Caco-2 (cell line): ENCODE measurements at regions not wholly inside any gene's neighbourhood (a gene's known extent, or its start where the extent isn't known, plus 50 kb on each side); places are given as distances from the start of the nearest gene placed in this dataset.

Experiments
- BruUV-seq: library from RNA; stranded (reverse); fragments of 400-500 nt; replicated peaks from 2 replicates; lab custom pipeline; 2021; lab: Mats Ljungman, UMichigan
- CTCF ChIA-PET: fragments of 300-600 bp; sonication (Branson Sonifier 250); formaldehyde crosslinking; loops from one replicate; lab custom pipeline; 2022; ENCODE audit warnings: antibody characterized with exemption; lab: Charles Lee
- POLR2A ChIA-PET: fragments of 300-600 bp; sonication (Branson Sonifier 250); formaldehyde crosslinking; loops from one replicate; lab custom pipeline; 2022; ENCODE audit warnings: antibody characterized with exemption; lab: Charles Lee
- DNase-seq, 2 experiments: peaks; one replicate each; pipeline versions ENCODE4 v3.0.0 to v3.0.0-alpha.2; 2020 to 2022
- H3K27me3 ChIP-seq: replicated peaks from 2 replicates; pipeline ENCODE4 v1.6.0; 2011; ENCODE audit warnings: low read length; ENCODE audit not compliant: control insufficient read depth, insufficient read depth
- H3K36me3 ChIP-seq: 2 replicates; pipeline ENCODE4 v1.5.1; 2011; ENCODE audit warnings: low read length; ENCODE audit not compliant: control insufficient read depth, insufficient read depth
- H3K4me1 ChIP-seq: fragments of 250-450 bp; sonication (Bioruptor Pico); 2 replicates; pipeline ENCODE4 v1.5.1; 2020; ENCODE audit warnings: mild to moderate bottlenecking
- H3K4me3 ChIP-seq: 2 replicates; pipeline ENCODE4 v1.5.1; 2011; ENCODE audit warnings: low read depth, mild to moderate bottlenecking, control low read depth, low read length
- H3K9me3 ChIP-seq: fragments of 250-450 bp; sonication (Bioruptor Pico); 2 replicates; pipeline ENCODE4 v1.5.1; 2020; ENCODE audit warnings: mild to moderate bottlenecking, moderate library complexity
- H3K27ac Mint-ChIP-seq: one replicate; pipeline ENCODE4 v1.8.0; 2022; ENCODE audit warnings: mixed read lengths; ENCODE audit not compliant: unreplicated experiment
- H3K27me3 Mint-ChIP-seq: one replicate; pipeline ENCODE4 v1.8.0; 2022; ENCODE audit warnings: mixed read lengths; ENCODE audit not compliant: insufficient read depth, unreplicated experiment
- H3K36me3 Mint-ChIP-seq: one replicate; pipeline ENCODE4 v1.8.0; 2022; ENCODE audit warnings: mild to moderate bottlenecking, mixed read lengths; ENCODE audit not compliant: insufficient read depth, unreplicated experiment
- H3K4me1 Mint-ChIP-seq: one replicate; pipeline ENCODE4 v1.8.0; 2022; ENCODE audit warnings: low read depth, mixed read lengths; ENCODE audit not compliant: unreplicated experiment
- H3K4me3 Mint-ChIP-seq: one replicate; pipeline ENCODE4 v1.8.0; 2022; ENCODE audit warnings: mild to moderate bottlenecking, moderate library complexity, mixed read lengths; ENCODE audit not compliant: unreplicated experiment
- H3K9me3 Mint-ChIP-seq: one replicate; pipeline ENCODE4 v1.8.0; 2022; ENCODE audit warnings: mixed read lengths; ENCODE audit not compliant: unreplicated experiment
- intact Hi-C: fragments of 100-400 bp; cut with micrococcal nuclease; formaldehyde crosslinking; loops from one replicate; pipeline ENCODE4 v1.10.0; 2022; ENCODE audit not compliant: unreplicated experiment
- TF ChIP-seq, protein P1 (sequence below), 2 experiments: fragments of 200-600 bp in 1 of 2; IDR thresholded peaks; 1 replicate in 1 of 2; 2 replicates in 1 of 2; pipeline versions ENCODE4 v1.5.1 to v1.8.0; 2011 to 2022; ENCODE audit warnings: antibody characterized with exemption in 1 of 2, control low read depth in 1 of 2, inconsistent platforms in 1 of 2, low read depth in 1 of 2, low read length in 1 of 2, mild to moderate bottlenecking in 1 of 2, moderate library complexity in 1 of 2; ENCODE audit not compliant: insufficient read depth in 1 of 2, severe bottlenecking in 1 of 2, unreplicated experiment in 1 of 2

DNA sequence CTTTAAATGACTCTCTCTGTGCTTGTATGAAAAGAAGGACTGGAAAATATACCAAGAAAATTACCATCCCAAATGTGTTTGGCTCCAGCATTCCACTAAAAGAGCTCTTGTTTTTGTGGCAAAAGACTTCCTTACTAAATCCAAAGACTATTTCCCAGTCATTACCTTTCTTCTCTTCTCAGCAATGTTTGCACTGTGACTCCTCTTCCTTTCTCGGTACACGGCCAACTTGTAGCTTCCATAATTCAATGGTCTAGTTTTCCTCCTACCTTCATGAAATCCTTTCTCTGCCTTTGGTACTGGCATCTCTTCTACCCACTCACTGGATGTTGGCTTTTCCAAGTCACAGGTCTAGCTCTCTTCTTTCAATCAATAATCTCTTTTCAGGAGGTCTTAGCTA, 568.5 kb upstream of the JAG1 start:
- H3K4me3 ChIP-seq, result no peak overlapping the region
- Mint-ChIP-seq H3K9me3 (peaks cover 24% of the 10 kb centered on the region), H3K4me3 (no peak overlapping the region), H3K36me3 (no peaks in the 10 kb centered on the region), H3K4me1 (no peaks in the 10 kb centered on the region), H3K27ac (no peak overlapping the region), H3K27me3 (no peaks in the 10 kb centered on the region)
- CTCF ChIA-PET, result no interaction called here
- H3K27me3 ChIP-seq, result no peaks in the 10 kb centered on the region
- no peaks in the 10 kb centered on the region for H3K36me3 ChIP-seq
- TF ChIP-seq, protein P1, sequence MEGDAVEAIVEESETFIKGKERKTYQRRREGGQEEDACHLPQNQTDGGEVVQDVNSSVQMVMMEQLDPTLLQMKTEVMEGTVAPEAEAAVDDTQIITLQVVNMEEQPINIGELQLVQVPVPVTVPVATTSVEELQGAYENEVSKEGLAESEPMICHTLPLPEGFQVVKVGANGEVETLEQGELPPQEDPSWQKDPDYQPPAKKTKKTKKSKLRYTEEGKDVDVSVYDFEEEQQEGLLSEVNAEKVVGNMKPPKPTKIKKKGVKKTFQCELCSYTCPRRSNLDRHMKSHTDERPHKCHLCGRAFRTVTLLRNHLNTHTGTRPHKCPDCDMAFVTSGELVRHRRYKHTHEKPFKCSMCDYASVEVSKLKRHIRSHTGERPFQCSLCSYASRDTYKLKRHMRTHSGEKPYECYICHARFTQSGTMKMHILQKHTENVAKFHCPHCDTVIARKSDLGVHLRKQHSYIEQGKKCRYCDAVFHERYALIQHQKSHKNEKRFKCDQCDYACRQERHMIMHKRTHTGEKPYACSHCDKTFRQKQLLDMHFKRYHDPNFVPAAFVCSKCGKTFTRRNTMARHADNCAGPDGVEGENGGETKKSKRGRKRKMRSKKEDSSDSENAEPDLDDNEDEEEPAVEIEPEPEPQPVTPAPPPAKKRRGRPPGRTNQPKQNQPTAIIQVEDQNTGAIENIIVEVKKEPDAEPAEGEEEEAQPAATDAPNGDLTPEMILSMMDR (IDR thresholded peaks at IDR 0.05; ENCODE audit: insufficient read depth in 1 of 2, low read depth in 1 of 2, low read length in 1 of 2, severe bottlenecking in 1 of 2, unreplicated experiment in 1 of 2), result no peak
- H3K4me1 ChIP-seq, result 0 out of 2 replicates have a peak, but pooled peaks cover 11% of the 10 kb centered on the region
- DNase-seq, result no peak
- POLR2A ChIA-PET, result no interaction called here
- intact Hi-C loops, result no loop called here
- H3K9me3 ChIP-seq, result 0 out of 2 replicates have a peak, but pooled peaks cover 5% of the 10 kb centered on the region
- no TSS peak for BruUV-seq

DNA sequence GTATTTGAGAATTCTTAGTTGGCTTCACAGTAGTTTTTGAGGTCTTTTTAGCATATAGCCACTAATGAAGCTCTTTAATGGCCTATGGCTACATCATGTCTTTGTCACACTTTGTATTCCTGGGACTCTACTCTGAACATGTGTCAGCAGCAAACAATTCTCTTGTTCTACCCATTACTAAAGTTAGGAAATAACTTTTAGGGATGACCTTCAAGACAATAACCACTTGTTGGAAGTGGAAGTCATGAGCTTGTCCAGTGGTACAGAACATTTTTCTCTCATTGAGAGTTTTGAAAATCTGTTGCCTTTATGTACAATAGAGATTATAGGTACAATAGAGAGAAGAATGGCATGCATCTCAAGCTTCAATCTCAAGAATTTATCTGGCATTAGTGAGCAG, 571.6 kb upstream of the JAG1 start:
- H3K36me3 Mint-ChIP-seq, result no peaks in the 10 kb centered on the region
- BruUV-seq, result no TSS peak
- intact Hi-C loops, result no loop called here
- H3K4me3 Mint-ChIP-seq, result no peak overlapping the region
- Histone ChIP-seq H3K27me3 (no peaks in the 10 kb centered on the region), H3K9me3 (0 out of 2 replicates have a peak, but pooled peaks cover 5% of the 10 kb centered on the region), H3K4me3 (no peak overlapping the region), H3K36me3 (no peaks in the 10 kb centered on the region), H3K4me1 (0 out of 2 replicates have a peak, but pooled peaks cover 11% of the 10 kb centered on the region)
- no peaks in the 10 kb centered on the region for H3K4me1 Mint-ChIP-seq
- no peak for DNase-seq
- POLR2A ChIA-PET, result no interaction called here
- H3K9me3 Mint-ChIP-seq, result peaks cover 12% of the 10 kb centered on the region
- H3K27me3 Mint-ChIP-seq, result no peaks in the 10 kb centered on the region
- CTCF ChIA-PET, result interaction anchor here (0.6 kb wide), 1 partner anchor 234 kb away, joined by 3 read pairs; no protein-coding TSS in a partner anchor
- TF ChIP-seq, protein P1 (IDR thresholded peaks at IDR 0.05; ENCODE audit: insufficient read depth in 1 of 2, low read depth in 1 of 2, low read length in 1 of 2, severe bottlenecking in 1 of 2, unreplicated experiment in 1 of 2), result no peak
- H3K27ac Mint-ChIP-seq, result no peak overlapping the region

DNA sequence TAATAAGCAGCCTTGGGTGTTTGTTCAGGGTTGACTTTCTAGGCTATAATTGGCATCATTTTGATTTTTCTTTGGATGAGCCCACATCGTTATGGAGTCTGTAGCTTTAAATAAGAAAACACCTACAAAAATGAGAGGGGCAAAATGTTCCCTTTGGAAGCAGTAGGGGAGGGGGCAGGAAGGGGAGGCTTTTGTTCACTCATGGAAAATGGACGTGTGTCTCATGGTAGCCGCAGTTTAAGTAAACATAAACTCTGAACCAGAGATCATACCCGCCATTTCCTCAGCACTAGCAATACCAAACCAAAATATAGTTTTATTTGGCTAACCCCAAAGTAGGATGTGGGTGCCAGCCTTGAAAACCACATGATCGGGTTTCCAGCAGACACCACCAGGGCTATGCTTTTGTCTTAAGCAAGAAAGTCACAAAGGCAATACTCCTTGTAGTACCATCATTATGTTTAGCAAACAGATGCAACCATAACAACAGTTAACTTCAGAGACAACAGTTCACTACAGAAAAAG, 572.5 kb upstream of the JAG1 start:
- Histone ChIP-seq H3K36me3 (no peaks in the 10 kb centered on the region), H3K27me3 (no peaks in the 10 kb centered on the region), H3K4me3 (no peak overlapping the region), H3K9me3 (0 out of 2 replicates have a peak, but pooled peaks cover 5% of the 10 kb centered on the region), H3K4me1 (0 out of 2 replicates have a peak, but pooled peaks cover 11% of the 10 kb centered on the region)
- Mint-ChIP-seq H3K4me3 (no peak overlapping the region), H3K9me3 (peaks cover 12% of the 10 kb centered on the region), H3K4me1 (no peaks in the 10 kb centered on the region), H3K36me3 (no peaks in the 10 kb centered on the region), H3K27ac (no peak overlapping the region), H3K27me3 (no peaks in the 10 kb centered on the region)
- ChIA-PET CTCF (no interaction called here), POLR2A (no interaction called here)
- intact Hi-C loops, result no loop called here
- no peak for DNase-seq
- TF ChIP-seq, protein P1 (IDR thresholded peaks at IDR 0.05; ENCODE audit: insufficient read depth in 1 of 2, low read depth in 1 of 2, low read length in 1 of 2, severe bottlenecking in 1 of 2, unreplicated experiment in 1 of 2), result no peak
- no TSS peak for BruUV-seq
